ENCODE measurements at regions not wholly inside any gene's neighbourhood (a gene's known extent, or its start where the extent isn't known, plus 50 kb on each side); places are given as distances from the start of the nearest gene placed in this dataset.
A peak's percentile ranks its signal among the peaks of the same experiment; 100 is the strongest.

- WGBS, 2 experiments (ENCODE audit: low coverage in 1 of 2, low lambda C conversion rate in 2 of 2, missing lambda C conversion rate in 2 of 2) = 93 to 94% methylated on average over 8 of the region's 8 CpGs
- no peak for DNase-seq
- Histone ChIP-seq H3K9ac (no peak overlapping the region), H3K79me2 (ENCODE audit: insufficient read depth) (no peaks in the 10 kb centered on the region), H3K27ac (no peak overlapping the region), H3K36me3 (ENCODE audit: low read depth) (no peaks in the 10 kb centered on the region), H4K20me1 (ENCODE audit: insufficient read depth) (no peaks in the 10 kb centered on the region), H3K9me2 (ENCODE audit: insufficient read depth) (no peaks in the 10 kb centered on the region), H3K4me3 (no peak overlapping the region), H3K27me3 (replicated peaks; ENCODE audit: insufficient read depth) (no peaks in the 10 kb centered on the region), H3K9me3 (ENCODE audit: low read depth) (no peaks in the 10 kb centered on the region), H2AFZ (no peak overlapping the region), H3F3A (ENCODE audit: insufficient read depth) (peaks cover 30% of the 10 kb centered on the region), H3K4me1 (ENCODE audit: insufficient read depth) (peaks cover 34% of the 10 kb centered on the region), H3K4me2 (ENCODE audit: unreplicated experiment) (no peak overlapping the region)
- TF ChIP-seq EZH2phosphoT487 (IDR thresholded peaks at IDR 0.05; ENCODE audit: insufficient read depth, low read depth) = no peak
- no peak for TF ChIP-seq EZH2 (IDR thresholded peaks at IDR 0.05; ENCODE audit: insufficient read depth, poor library complexity, severe bottlenecking)
- in situ Hi-C loops (cut with MboI) = no loop called here
Observed at GRCh38 chr14:50008974-50009373, 107.4 kb downstream of the VCPKMT start.

- Histone ChIP-seq H3K4me3 (peak overlapping the region; percentile 9; the same call in 1 of the 2 replicates), H3F3A (ENCODE audit: insufficient read depth) (peaks cover 26% of the 10 kb centered on the region), H3K36me3 (ENCODE audit: low read depth) (no peaks in the 10 kb centered on the region), H3K27me3 (replicated peaks; ENCODE audit: insufficient read depth) (no peaks in the 10 kb centered on the region), H3K4me2 (ENCODE audit: unreplicated experiment) (peak overlapping the region; percentile 38), H3K9me2 (ENCODE audit: insufficient read depth) (no peaks in the 10 kb centered on the region), H4K20me1 (ENCODE audit: insufficient read depth) (no peaks in the 10 kb centered on the region), H3K4me1 (ENCODE audit: insufficient read depth) (peaks cover 31% of the 10 kb centered on the region), H3K27ac (peak overlapping the region; percentile 50), H2AFZ (peak overlapping the region; percentile 80), H3K9me3 (ENCODE audit: low read depth) (no peaks in the 10 kb centered on the region), H3K79me2 (ENCODE audit: insufficient read depth) (no peaks in the 10 kb centered on the region), H3K9ac (peak overlapping the region; percentile 12; the same call in 1 of the 2 replicates)
- in situ Hi-C loops (cut with MboI) = no loop called here
- WGBS, 2 experiments (ENCODE audit: low coverage in 1 of 2, low lambda C conversion rate in 2 of 2, missing lambda C conversion rate in 2 of 2) = 9 to 10% methylated on average over 7 of the region's 7 CpGs
- DNase-seq = peak; percentile 79
- TF ChIP-seq EZH2phosphoT487 (IDR thresholded peaks at IDR 0.05; ENCODE audit: insufficient read depth, low read depth) = no peak
- TF ChIP-seq EZH2 (IDR thresholded peaks at IDR 0.05; ENCODE audit: insufficient read depth, poor library complexity, severe bottlenecking) = no peak
Observed at GRCh38 chr14:50010752-50011151, 105.6 kb downstream of the VCPKMT start.

GRCh38 chr14:50011242-50011641 lies 105.1 kb downstream of the VCPKMT start:
- Histone ChIP-seq H3K36me3 (ENCODE audit: low read depth) (no peaks in the 10 kb centered on the region), H3K9me3 (ENCODE audit: low read depth) (no peaks in the 10 kb centered on the region), H3K79me2 (ENCODE audit: insufficient read depth) (no peaks in the 10 kb centered on the region), H3K27ac (no peak overlapping the region), H3K4me2 (ENCODE audit: unreplicated experiment) (peak overlapping the region; percentile 38), H3F3A (ENCODE audit: insufficient read depth) (peaks cover 26% of the 10 kb centered on the region), H3K27me3 (replicated peaks; ENCODE audit: insufficient read depth) (no peaks in the 10 kb centered on the region), H2AFZ (no peak overlapping the region), H4K20me1 (ENCODE audit: insufficient read depth) (no peaks in the 10 kb centered on the region), H3K9ac (no peak overlapping the region), H3K9me2 (ENCODE audit: insufficient read depth) (no peaks in the 10 kb centered on the region), H3K4me3 (no peak overlapping the region), H3K4me1 (ENCODE audit: insufficient read depth) (peaks cover 31% of the 10 kb centered on the region)
- DNase-seq = no peak
- in situ Hi-C loops (cut with MboI) = no loop called here
- 71 to 72% methylated on average over 6 of the region's 6 CpGs for WGBS, 2 experiments (ENCODE audit: low coverage in 1 of 2, low lambda C conversion rate in 2 of 2, missing lambda C conversion rate in 2 of 2)
- no peak for TF ChIP-seq EZH2 (IDR thresholded peaks at IDR 0.05; ENCODE audit: insufficient read depth, poor library complexity, severe bottlenecking)
- TF ChIP-seq EZH2phosphoT487 (IDR thresholded peaks at IDR 0.05; ENCODE audit: insufficient read depth, low read depth) = no peak

GRCh38 chr14:50012644-50013043 lies 103.7 kb downstream of the VCPKMT start:
- in situ Hi-C loops (cut with MboI) = no loop called here
- H4K20me1 ChIP-seq (ENCODE audit: insufficient read depth) = no peaks in the 10 kb centered on the region
- H3K27ac ChIP-seq = peak overlapping the region; percentile 54
- TF ChIP-seq EZH2phosphoT487 (IDR thresholded peaks at IDR 0.05; ENCODE audit: insufficient read depth, low read depth) (no peak), EZH2 (IDR thresholded peaks at IDR 0.05; ENCODE audit: insufficient read depth, poor library complexity, severe bottlenecking) (no peak)
- 0 out of 2 replicates have a peak overlapping the region, but pooled peaks have one; percentile 31 for H3K9ac ChIP-seq
- H3F3A ChIP-seq (ENCODE audit: insufficient read depth) = peaks cover 26% of the 10 kb centered on the region
- H2AFZ ChIP-seq = 0 out of 2 replicates have a peak overlapping the region, but pooled peaks have one; percentile 2
- H3K9me2 ChIP-seq (ENCODE audit: insufficient read depth) = no peaks in the 10 kb centered on the region
- no peaks in the 10 kb centered on the region for H3K9me3 ChIP-seq (ENCODE audit: low read depth)
- no peaks in the 10 kb centered on the region for H3K27me3 ChIP-seq (replicated peaks; ENCODE audit: insufficient read depth)
- peaks cover 31% of the 10 kb centered on the region for H3K4me1 ChIP-seq (ENCODE audit: insufficient read depth)
- H3K4me3 ChIP-seq = no peak overlapping the region
- peak overlapping the region; percentile 26 for H3K4me2 ChIP-seq (ENCODE audit: unreplicated experiment)
- peak; percentile 83 for DNase-seq
- H3K79me2 ChIP-seq (ENCODE audit: insufficient read depth) = no peaks in the 10 kb centered on the region
- no peaks in the 10 kb centered on the region for H3K36me3 ChIP-seq (ENCODE audit: low read depth)
